Activated gamma-delta T cell (primary cell): ENCODE measurements at regions not wholly inside any gene's neighbourhood (a gene's known extent, or its start where the extent isn't known, plus 50 kb on each side); places are given as distances from the start of the nearest gene placed in this dataset.

Source experiments
- DNase-seq: peaks from one replicate; lab custom pipeline; 2025; lab: John Stamatoyannopoulos, UW

- no peak for DNase-seq
These were observed 463.5 kb downstream of the MTX2 start for GRCh38 chr2:176732780-176733179.

DNA sequence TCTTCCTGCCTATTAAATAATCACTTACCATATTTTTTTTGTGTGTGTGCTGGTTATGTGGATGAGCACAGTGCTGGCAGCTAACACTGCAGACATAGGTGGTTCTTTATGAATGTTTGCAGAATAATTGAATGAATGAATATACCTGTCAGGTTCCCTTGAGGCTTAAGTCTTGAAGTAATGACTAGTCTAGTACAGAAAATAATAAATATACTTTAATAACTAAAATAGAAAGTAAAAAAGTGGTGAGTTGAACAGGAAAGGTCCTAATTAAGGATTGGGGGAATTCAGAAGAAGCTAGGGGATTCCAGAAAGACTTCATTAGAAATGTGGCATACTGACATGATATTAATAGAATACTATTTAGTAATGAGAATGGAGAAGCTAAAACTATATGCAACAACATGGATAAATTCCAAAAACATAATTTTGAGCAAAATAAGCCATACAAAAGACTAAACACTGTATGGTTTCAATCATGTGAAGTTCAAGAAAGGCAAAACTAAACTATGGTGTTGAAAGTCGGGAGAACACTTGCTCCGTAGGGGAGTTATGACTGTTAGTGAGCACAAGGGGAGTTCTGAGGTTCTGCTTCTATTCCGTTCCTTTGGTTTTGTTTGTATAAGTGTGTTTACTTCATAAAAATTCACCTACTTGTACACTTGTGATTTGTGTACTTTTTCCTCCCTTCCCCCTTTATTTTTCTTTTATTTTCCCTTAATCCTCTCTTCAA lies 464.6 kb downstream of the MTX2 start:
- DNase-seq = no peak

GRCh38 chr2:176734868-176735267 lies 465.6 kb downstream of the MTX2 start:
- no peak for DNase-seq

GRCh38 chr2:176742271-176742670 lies 470.3 kb upstream of the HNRNPA3 start:
- DNase-seq = no peak

DNA sequence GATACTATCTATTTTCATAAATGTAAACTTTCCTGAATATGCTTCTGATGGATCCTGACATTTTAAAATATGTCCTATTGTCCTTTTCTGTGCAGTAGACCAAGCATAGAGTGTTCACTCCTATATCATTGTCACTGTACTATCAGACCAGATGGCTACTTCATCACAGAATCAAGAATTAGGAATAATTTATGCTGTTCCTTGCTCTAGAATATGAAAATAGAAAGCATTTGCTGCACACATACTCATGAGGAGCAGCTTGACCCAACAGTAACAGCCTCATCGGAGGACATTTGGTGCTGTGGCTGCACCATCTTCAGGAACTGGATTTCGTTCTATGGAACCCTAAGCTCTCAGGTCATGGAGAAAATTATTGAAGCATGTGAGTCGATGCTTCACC lies 468.9 kb upstream of the HNRNPA3 start:
- no peak for DNase-seq

- DNase-seq = no peak
These were observed 468.4 kb upstream of the HNRNPA3 start for GRCh38 chr2:176744146-176744545.

- no peak for DNase-seq
These were observed 466.9 kb upstream of the HNRNPA3 start for GRCh38 chr2:176745543-176746200.

GRCh38 chr2:176746411-176746810 lies 466.2 kb upstream of the HNRNPA3 start:
- no peak for DNase-seq

- DNase-seq = no peak
These were observed 465.1 kb upstream of the HNRNPA3 start for GRCh38 chr2:176747506-176747905.

GRCh38 chr2:176747928-176748327 lies 464.7 kb upstream of the HNRNPA3 start:
- DNase-seq = no peak

GRCh38 chr2:176748662-176749061 lies 463.9 kb upstream of the HNRNPA3 start:
- DNase-seq = no peak

- no peak for DNase-seq
These were observed 461.0 kb upstream of the HNRNPA3 start for GRCh38 chr2:176751314-176752227.

- no peak for DNase-seq
These were observed 460.3 kb upstream of the HNRNPA3 start for GRCh38 chr2:176752295-176752694.

DNA sequence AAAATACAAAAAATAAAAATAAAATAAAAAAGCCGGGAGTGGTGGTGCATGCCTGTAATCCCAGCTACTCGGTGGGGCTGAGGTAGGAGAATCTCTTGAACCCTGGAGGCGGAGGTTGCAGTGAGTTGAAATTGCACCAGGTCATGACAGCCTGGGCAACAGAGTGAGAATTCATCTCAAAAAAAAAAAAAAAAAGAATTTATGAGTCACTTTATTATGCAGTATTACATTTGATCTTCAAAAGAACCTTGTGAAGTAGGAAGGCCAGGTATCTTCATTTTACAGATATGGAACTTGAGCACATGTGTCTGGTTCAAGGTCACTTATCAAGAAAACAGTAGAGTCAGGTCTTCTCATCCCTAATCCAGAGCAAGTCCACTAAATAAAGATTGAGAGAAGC lies 459.4 kb upstream of the HNRNPA3 start:
- no peak for DNase-seq

- DNase-seq = no peak
These were observed 458.7 kb upstream of the HNRNPA3 start for GRCh38 chr2:176753752-176754474.

- DNase-seq = no peak
These were observed 457.0 kb upstream of the HNRNPA3 start for GRCh38 chr2:176755537-176756135.

GRCh38 chr2:176758426-176758825 lies 454.2 kb upstream of the HNRNPA3 start:
- no peak for DNase-seq

GRCh38 chr2:176760439-176760838 lies 452.2 kb upstream of the HNRNPA3 start:
- no peak for DNase-seq

DNA sequence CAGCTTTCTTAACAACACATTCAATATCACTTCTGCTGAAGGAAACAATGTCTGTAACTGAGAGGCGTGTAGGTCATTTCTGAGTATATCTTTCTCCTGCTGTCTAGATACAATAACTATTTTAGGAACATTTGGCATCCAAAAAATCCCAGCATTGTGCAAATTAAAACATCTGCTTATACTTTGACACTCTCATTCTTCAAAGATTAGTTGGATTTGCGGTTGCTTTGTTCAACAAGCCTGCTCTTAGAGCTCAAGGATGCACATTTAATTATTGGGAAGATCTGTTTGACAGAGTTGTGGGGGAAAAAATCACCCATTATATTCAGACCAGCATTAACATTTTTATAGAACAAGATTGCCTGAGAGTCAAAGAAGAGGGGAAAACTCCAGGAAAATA lies 449.5 kb upstream of the HNRNPA3 start:
- no peak for DNase-seq

DNA sequence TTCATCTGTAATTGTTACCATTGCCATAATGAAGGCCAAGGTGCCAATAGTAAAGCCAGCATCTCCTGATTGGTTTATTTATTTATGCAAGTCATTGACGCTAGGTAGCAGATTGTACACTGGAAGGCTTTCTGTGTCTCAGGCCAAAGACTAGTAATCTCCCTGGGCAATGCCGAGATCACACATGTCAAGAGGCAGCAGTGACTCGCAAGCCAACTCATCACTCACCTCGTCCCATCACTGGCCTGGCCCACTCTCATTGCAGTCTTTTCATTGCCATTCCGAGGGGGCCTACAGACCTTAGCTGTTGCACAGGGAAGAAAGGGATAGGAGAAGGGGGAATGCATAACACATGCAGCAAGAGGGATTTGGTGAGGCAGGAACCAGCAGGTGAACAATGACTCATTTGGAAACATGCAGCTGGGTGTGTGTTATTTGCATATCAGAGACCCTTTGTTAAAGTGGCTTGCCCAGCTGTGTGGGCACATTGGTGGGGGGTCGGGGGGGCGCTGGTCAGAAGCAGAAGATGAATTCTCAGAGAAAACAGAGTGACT lies 448.7 kb upstream of the HNRNPA3 start:
- DNase-seq = no peak

GRCh38 chr2:176764921-176765320 lies 447.7 kb upstream of the HNRNPA3 start:
- DNase-seq = no peak
